DND-41 (cell line): ENCODE measurements at regions not wholly inside any gene's neighbourhood (a gene's known extent, or its start where the extent isn't known, plus 50 kb on each side); places are given as distances from the start of the nearest gene placed in this dataset.

Experiments
- ATAC-seq: fragments of 200-7000 bp; cut with Tn5 transposase; 3 replicates; pipeline ENCODE4 v1.9.1; 2021; ENCODE audit warnings: low read depth; ENCODE audit not compliant: insufficient read depth
- DNase-seq: peaks from one replicate; pipeline ENCODE4 v3.0.0-alpha.2; 2020
- H2AFZ ChIP-seq: 2 replicates; pipeline ENCODE4 v1.6.0; 2012; ENCODE audit warnings: low read depth, low read length
- H3K27ac ChIP-seq: 2 replicates; pipeline ENCODE4 v1.5.1; 2012; ENCODE audit warnings: low read length, inconsistent platforms
- H3K27me3 ChIP-seq: fragments of 200-600 bp; sonication (generic); 2 replicates; pipeline ENCODE4 v1.6.0; 2012; ENCODE audit warnings: low read length, mild to moderate bottlenecking, inconsistent platforms; ENCODE audit not compliant: insufficient read depth, poor library complexity
- H3K36me3 ChIP-seq: 2 replicates; pipeline ENCODE4 v1.5.1; 2012; ENCODE audit warnings: low read length, inconsistent platforms; ENCODE audit not compliant: insufficient read depth
- H3K4me1 ChIP-seq: 2 replicates; pipeline ENCODE4 v1.5.1; 2012; ENCODE audit warnings: mild to moderate bottlenecking, low read length; ENCODE audit not compliant: insufficient read depth
- H3K4me2 ChIP-seq: 2 replicates; pipeline ENCODE4 v1.6.0; 2012; ENCODE audit warnings: mild to moderate bottlenecking, moderate library complexity, low read length, inconsistent platforms; ENCODE audit not compliant: insufficient read depth
- H3K4me3 ChIP-seq, 2 experiments: fragments of 200-600 bp in 1 of 2; shearing (Covaris generic) in 1 of 2; 2 replicates each; pipeline ENCODE4 v1.5.1; 2012 to 2016; ENCODE audit warnings: inconsistent platforms in 2 of 2, low read length in 2 of 2, mild to moderate bottlenecking in 2 of 2, low read depth in 1 of 2, moderate library complexity in 1 of 2
- H3K79me2 ChIP-seq: 2 replicates; pipeline ENCODE4 v1.6.0; 2012; ENCODE audit warnings: low read length, inconsistent platforms; ENCODE audit not compliant: insufficient read depth
- H3K9ac ChIP-seq: 2 replicates; pipeline ENCODE4 v1.6.0; 2012; ENCODE audit warnings: low read depth, mild to moderate bottlenecking, inconsistent platforms, low read length, moderate library complexity
- H3K9me3 ChIP-seq: 2 replicates; pipeline ENCODE4 v1.5.1; 2012; ENCODE audit warnings: low read length, moderate library complexity, mild to moderate bottlenecking, inconsistent platforms; ENCODE audit not compliant: insufficient read depth, severe bottlenecking
- H4K20me1 ChIP-seq: 2 replicates; pipeline ENCODE4 v1.6.0; 2012; ENCODE audit warnings: low read length; ENCODE audit not compliant: insufficient read depth
- CTCF ChIP-seq: IDR thresholded peaks from 2 replicates; pipeline ENCODE4 v1.5.1; 2012; ENCODE audit warnings: borderline replicate concordance, low read length, moderate library complexity, mild to moderate bottlenecking; ENCODE audit not compliant: poor library complexity, severe bottlenecking; ENCODE audit errors: extremely low read depth
- EZH2 ChIP-seq: IDR thresholded peaks from 3 replicates; pipeline ENCODE4 v1.6.1; 2012; ENCODE audit warnings: borderline replicate concordance, low read depth, mild to moderate bottlenecking, moderate library complexity, low read length, inconsistent platforms; ENCODE audit not compliant: severe bottlenecking

- Histone ChIP-seq H2AFZ (no peak overlapping the region), H3K36me3 (no peaks in the 10 kb centered on the region), H3K4me3 (no peak overlapping the region), H3K4me1 (no peaks in the 10 kb centered on the region), H3K4me2 (no peak overlapping the region), H3K27ac (no peak overlapping the region), H3K9me3 (no peaks in the 10 kb centered on the region), H3K9ac (no peak overlapping the region), H3K27me3 (no peaks in the 10 kb centered on the region), H3K79me2 (no peaks in the 10 kb centered on the region), H4K20me1 (no peaks in the 10 kb centered on the region)
- no peak for TF ChIP-seq EZH2
- TF ChIP-seq CTCF, result no peak
- ATAC-seq (no peak), DNase-seq (no peak)
Observed at GRCh38 chr10:59096631-59097030, 79.8 kb upstream of the PHYHIPL start.

- Histone ChIP-seq H2AFZ (no peak overlapping the region), H3K27ac (no peak overlapping the region), H3K36me3 (no peaks in the 10 kb centered on the region), H3K79me2 (no peaks in the 10 kb centered on the region), H4K20me1 (no peaks in the 10 kb centered on the region), H3K4me1 (no peaks in the 10 kb centered on the region), H3K9me3 (no peaks in the 10 kb centered on the region), H3K4me3 (no peak overlapping the region), H3K27me3 (no peaks in the 10 kb centered on the region), H3K9ac (no peak overlapping the region), H3K4me2 (no peak overlapping the region)
- TF ChIP-seq CTCF (no peak), EZH2 (no peak)
- no peak for ATAC-seq
- DNase-seq, result no peak
Observed at GRCh38 chr10:59098387-59098786, 78.1 kb upstream of the PHYHIPL start.

GRCh38 chr10:59098831-59099452 is 77.5 kb upstream of the PHYHIPL start:
- H4K20me1 ChIP-seq, result no peaks in the 10 kb centered on the region
- no peak overlapping the region for H3K4me3 ChIP-seq
- no peaks in the 10 kb centered on the region for H3K9me3 ChIP-seq
- H2AFZ ChIP-seq, result no peak overlapping the region
- no peaks in the 10 kb centered on the region for H3K27me3 ChIP-seq
- H3K9ac ChIP-seq, result no peak overlapping the region
- no peaks in the 10 kb centered on the region for H3K79me2 ChIP-seq
- no peak for TF ChIP-seq EZH2
- TF ChIP-seq CTCF, result no peak
- DNase-seq (no peak), ATAC-seq (no peak)
- H3K27ac ChIP-seq, result no peak overlapping the region
- no peak overlapping the region for H3K4me2 ChIP-seq
- H3K36me3 ChIP-seq, result no peaks in the 10 kb centered on the region
- no peaks in the 10 kb centered on the region for H3K4me1 ChIP-seq

GRCh38 chr10:59099481-59099880 is 77.0 kb upstream of the PHYHIPL start:
- no peaks in the 10 kb centered on the region for H3K9me3 ChIP-seq
- ATAC-seq (no peak), DNase-seq (no peak)
- no peaks in the 10 kb centered on the region for H3K27me3 ChIP-seq
- H3K4me3 ChIP-seq, result no peak overlapping the region
- no peak overlapping the region for H3K27ac ChIP-seq
- no peaks in the 10 kb centered on the region for H3K4me1 ChIP-seq
- no peak overlapping the region for H3K4me2 ChIP-seq
- no peak overlapping the region for H3K9ac ChIP-seq
- no peak for TF ChIP-seq CTCF
- TF ChIP-seq EZH2, result no peak
- no peaks in the 10 kb centered on the region for H3K36me3 ChIP-seq
- no peak overlapping the region for H2AFZ ChIP-seq
- no peaks in the 10 kb centered on the region for H3K79me2 ChIP-seq
- H4K20me1 ChIP-seq, result no peaks in the 10 kb centered on the region
